ENCODE measurements at regions not wholly inside any gene's neighbourhood (a gene's known extent, or its start where the extent isn't known, plus 50 kb on each side); places are given as distances from the start of the nearest gene placed in this dataset.

GRCh38 chr4:128591482-128591881 lies 218.0 kb upstream of the JADE1 start:
- CTCF ChIA-PET = no interaction called here
- no peak for TF ChIP-seq CTCF (IDR thresholded peaks at IDR 0.05)
- Mint-ChIP-seq H3K4me1 (no peaks in the 10 kb centered on the region), H3K27me3 (no peaks in the 10 kb centered on the region), H3K27ac (no peak overlapping the region), H3K4me3 (no peak overlapping the region), H3K9me3 (peaks cover 8% of the 10 kb centered on the region), H3K36me3 (ENCODE audit: low read depth) (no peaks in the 10 kb centered on the region)
- POLR2A ChIA-PET = no interaction called here
- DNase-seq (no peak), ATAC-seq (ENCODE audit: low read depth) (no peak)
- intact Hi-C loops (cut with micrococcal nuclease) = no loop called here

GRCh38 chr4:128590773-128591172 lies 218.7 kb upstream of the JADE1 start:
- no peak for TF ChIP-seq CTCF (IDR thresholded peaks at IDR 0.05)
- H3K9me3 Mint-ChIP-seq = peaks cover 8% of the 10 kb centered on the region
- ChIA-PET CTCF (no interaction called here), POLR2A (no interaction called here)
- DNase-seq = no peak
- intact Hi-C loops (cut with micrococcal nuclease) = no loop called here
- H3K4me1 Mint-ChIP-seq = no peaks in the 10 kb centered on the region
- ATAC-seq (ENCODE audit: low read depth) = no peak
- no peaks in the 10 kb centered on the region for H3K27me3 Mint-ChIP-seq
- H3K4me3 Mint-ChIP-seq = no peak overlapping the region
- H3K27ac Mint-ChIP-seq = no peak overlapping the region
- H3K36me3 Mint-ChIP-seq (ENCODE audit: low read depth) = no peaks in the 10 kb centered on the region

- DNase-seq (no peak), ATAC-seq (ENCODE audit: low read depth) (no peak)
- Mint-ChIP-seq H3K36me3 (ENCODE audit: low read depth) (no peaks in the 10 kb centered on the region), H3K27ac (no peak overlapping the region), H3K4me3 (no peak overlapping the region), H3K9me3 (peaks cover 8% of the 10 kb centered on the region), H3K27me3 (no peaks in the 10 kb centered on the region), H3K4me1 (no peaks in the 10 kb centered on the region)
- POLR2A ChIA-PET = no interaction called here
- no peak for TF ChIP-seq CTCF (IDR thresholded peaks at IDR 0.05)
- intact Hi-C loops (cut with micrococcal nuclease) = no loop called here
- CTCF ChIA-PET = no interaction called here
These were observed 219.3 kb upstream of the JADE1 start for GRCh38 chr4:128590034-128590740.

GRCh38 chr4:128589384-128589965 lies 220.0 kb upstream of the JADE1 start:
- DNase-seq = no peak
- intact Hi-C loops (cut with micrococcal nuclease) = no loop called here
- Mint-ChIP-seq H3K27ac (no peak overlapping the region), H3K4me1 (no peaks in the 10 kb centered on the region), H3K9me3 (peaks cover 4% of the 10 kb centered on the region), H3K36me3 (ENCODE audit: low read depth) (no peaks in the 10 kb centered on the region), H3K4me3 (no peak overlapping the region), H3K27me3 (no peaks in the 10 kb centered on the region)
- ChIA-PET POLR2A (no interaction called here), CTCF (no interaction called here)
- no peak for TF ChIP-seq CTCF (IDR thresholded peaks at IDR 0.05)
- ATAC-seq (ENCODE audit: low read depth) = no peak

GRCh38 chr4:128587382-128587781 lies 222.1 kb upstream of the JADE1 start:
- intact Hi-C loops (cut with micrococcal nuclease) = no loop called here
- POLR2A ChIA-PET = no interaction called here
- CTCF ChIA-PET = no interaction called here
- Mint-ChIP-seq H3K27me3 (no peaks in the 10 kb centered on the region), H3K4me3 (no peak overlapping the region), H3K27ac (no peak overlapping the region), H3K4me1 (no peaks in the 10 kb centered on the region), H3K36me3 (ENCODE audit: low read depth) (no peaks in the 10 kb centered on the region), H3K9me3 (no peaks in the 10 kb centered on the region)
- DNase-seq = no peak
- ATAC-seq (ENCODE audit: low read depth) = no peak
- TF ChIP-seq CTCF (IDR thresholded peaks at IDR 0.05) = no peak

Data from activated B cell treated with CpG ODN at 0.5 μM for 24 hours (primary cell).